Urothelium cell line (cell line): ENCODE measurements at regions not wholly inside any gene's neighbourhood (a gene's known extent, or its start where the extent isn't known, plus 50 kb on each side); places are given as distances from the start of the nearest gene placed in this dataset.
"Not testable (repeated sequence)": the region's sequence is repeated elsewhere in the genome, so short reads cannot be mapped to it uniquely, and the experiment has no call there.

ENCODE experiments used
- DNase-seq: peaks from one replicate; pipeline ENCODE4 v3.0.0; 2011; ENCODE audit warnings: low spot score, mixed read lengths
- FAIRE-seq: peaks from 2 replicates; lab custom pipeline; 2011; peaks lifted over from hg19 to GRCh38; lab: Jason Lieb, UNC

- DNase-seq (no peak), FAIRE-seq (no peak)
These were observed 121.7 kb upstream of the ZBED5 start for GRCh38 chr11:10979529-10979928.

- FAIRE-seq (no peak), DNase-seq (no peak)
These were observed 120.3 kb upstream of the ZBED5 start for GRCh38 chr11:10978198-10978597.

DNA sequence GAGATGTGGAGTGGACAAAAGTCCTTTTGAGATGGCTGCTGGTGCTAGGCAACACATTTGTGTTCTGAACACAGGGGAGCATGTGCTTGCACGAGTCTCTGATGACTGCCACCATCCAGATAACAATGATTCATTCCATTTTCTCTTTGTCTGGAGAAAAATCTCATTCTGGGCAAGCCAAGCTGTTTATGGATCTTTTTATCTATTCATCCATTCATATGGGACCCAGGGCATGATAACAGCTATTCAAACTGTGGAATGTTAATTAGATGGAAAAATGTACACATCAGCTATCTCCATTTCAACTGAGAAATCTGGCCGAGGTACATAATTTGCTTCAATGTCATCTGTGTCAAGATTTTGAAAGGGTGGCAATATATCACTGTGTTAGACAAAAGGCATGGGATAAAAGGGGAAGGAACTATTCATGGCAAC is 117.5 kb upstream of the ZBED5 start:
- DNase-seq (no peak), FAIRE-seq (no peak)

DNA sequence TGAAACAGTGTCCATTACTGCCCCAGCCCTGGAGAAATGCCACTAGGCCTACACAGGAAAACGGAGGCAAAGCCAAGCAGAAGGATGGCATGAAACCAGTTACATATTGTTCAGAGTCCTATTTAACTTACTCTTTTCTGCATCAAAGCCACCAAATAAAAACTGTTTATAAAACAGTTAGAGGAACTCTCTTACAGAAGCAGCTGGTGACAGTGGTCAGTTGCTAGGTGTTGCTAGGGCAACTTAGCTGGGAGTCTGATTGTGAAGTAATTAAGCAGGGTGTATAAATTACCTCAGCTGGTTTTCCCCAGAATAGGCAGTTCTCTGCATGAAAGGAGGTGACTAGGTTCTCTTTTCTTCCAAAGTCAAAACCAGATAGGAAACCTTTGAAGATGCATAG is 115.6 kb upstream of the ZBED5 start:
- no peak for FAIRE-seq
- no peak for DNase-seq

DNA sequence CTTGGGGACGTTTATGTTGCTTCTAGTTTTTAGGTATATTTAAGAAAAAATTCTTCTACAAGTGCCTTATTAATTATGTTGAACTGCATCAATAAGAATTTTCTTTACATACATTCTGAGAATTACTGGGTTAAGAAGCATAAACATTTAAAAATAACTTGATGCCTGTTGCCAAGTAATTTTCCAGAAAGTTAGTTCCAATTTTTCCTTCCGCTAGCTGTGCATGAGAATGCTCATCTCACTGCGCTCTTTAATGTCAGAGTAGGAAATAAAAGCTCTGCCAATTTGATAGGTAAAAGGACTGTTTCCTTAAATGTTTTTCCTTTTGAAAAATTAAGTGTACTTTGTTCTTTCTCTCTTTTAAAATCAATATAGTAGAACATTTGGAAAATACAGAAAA is 113.1 kb upstream of the ZBED5 start:
- DNase-seq (no peak), FAIRE-seq (no peak)

GRCh38 chr11:10969387-10969786 is 111.5 kb upstream of the ZBED5 start:
- DNase-seq (no peak), FAIRE-seq (no peak)

DNA sequence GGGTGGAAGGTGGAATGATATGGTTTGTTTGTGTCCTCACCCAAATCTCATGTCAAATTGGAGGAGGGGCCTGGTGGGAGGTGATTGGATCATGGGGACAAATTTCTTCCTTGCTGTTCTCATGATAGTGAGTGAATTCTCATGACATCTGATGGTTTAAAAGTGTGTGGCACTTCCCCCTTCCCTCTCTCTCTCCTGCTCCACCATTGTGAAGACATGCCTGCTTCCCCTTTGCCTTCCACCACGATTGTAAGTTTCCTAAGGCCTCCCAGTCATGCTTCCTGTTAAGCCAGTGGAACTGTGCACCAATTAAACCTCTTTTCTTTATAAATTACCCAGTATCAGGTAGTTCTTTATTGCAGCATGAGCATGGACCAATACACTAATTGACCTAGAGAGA is 99.0 kb upstream of the ZBED5 start:
- not testable (repeated sequence) for FAIRE-seq, DNase-seq

DNA sequence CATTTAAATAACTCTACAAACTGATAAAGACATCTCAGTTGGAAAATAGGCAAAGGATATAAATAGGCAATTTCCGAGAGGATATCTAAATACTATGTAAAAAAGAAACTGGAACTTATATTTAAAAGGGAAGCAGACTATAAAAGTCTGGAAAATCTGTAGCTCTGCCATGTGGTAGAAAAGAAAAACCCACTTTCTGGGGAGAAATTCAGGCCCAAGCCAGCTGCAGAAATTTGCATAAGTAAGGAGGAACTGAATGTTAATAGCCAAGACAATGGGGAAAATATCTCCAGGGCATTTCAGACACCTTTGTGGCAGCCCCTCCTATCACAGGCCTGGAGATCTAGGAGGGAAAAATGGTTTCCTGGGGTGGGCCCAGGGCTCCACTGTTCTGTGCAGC is 97.8 kb upstream of the ZBED5 start:
- DNase-seq (no peak), FAIRE-seq (no peak)

GRCh38 chr11:10954184-10954583 is 96.3 kb upstream of the ZBED5 start:
- DNase-seq (no peak), FAIRE-seq (no peak)

DNA sequence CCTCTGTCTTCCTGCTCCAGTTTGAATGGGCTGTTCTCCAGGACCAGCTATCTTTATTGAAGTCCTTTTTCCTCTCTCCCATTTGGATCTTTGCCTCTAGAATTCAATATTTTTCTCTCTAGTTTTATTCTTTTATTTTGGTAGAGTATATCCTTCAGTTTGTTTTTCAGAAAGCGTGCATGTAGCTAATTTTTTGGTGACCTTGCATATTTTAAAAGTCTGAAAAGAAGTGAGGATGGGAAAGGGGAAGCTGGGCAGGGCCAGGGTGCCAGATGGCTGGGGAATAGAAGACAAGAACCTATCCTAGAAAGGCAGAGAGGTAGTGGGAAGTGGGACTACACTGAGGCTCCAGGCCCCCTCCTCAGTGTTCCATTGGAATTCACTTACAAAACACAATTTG is 95.0 kb upstream of the ZBED5 start:
- DNase-seq = no peak
- no peak for FAIRE-seq

- not testable (repeated sequence) for FAIRE-seq, DNase-seq
These were observed 90.1 kb upstream of the ZBED5 start for GRCh38 chr11:10947935-10948334.

DNA sequence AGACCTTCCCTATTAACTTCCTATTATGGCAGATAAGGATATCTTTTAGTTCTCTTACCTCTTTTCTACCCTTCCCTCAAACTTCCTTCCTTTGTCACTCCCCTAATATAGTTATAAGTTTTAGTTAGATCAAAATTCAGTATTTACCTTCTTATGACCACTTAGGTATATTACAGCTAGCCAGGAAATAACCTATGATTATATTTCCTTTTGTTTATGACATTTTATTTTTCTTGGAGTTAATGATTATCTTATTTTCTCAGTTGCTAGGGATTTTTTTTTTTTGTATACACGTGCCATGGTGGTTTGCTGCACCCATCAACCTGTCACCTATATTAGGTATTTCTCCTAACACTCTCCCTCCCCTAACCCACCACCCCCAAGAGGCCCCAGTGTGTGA is 88.2 kb upstream of the ZBED5 start:
- no peak for FAIRE-seq
- no peak for DNase-seq

DNA sequence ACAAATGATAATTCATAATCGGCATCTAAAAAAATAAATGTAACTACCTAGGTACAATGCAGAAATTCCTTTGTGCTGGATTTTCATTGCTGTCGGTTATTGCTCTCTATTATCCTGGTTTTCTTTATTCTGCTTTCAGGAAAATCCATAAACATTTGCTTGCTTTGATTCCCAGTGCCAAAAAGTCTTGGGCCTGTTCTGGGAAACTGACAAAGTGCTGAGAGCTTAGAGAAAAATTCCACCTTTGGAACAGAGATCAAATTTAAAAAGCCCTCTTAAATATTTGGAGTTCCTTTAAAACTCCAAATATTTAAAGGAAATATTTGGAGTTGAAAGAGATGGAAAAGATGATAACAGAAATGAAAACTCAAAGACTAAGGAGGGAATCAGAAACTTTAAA is 87.3 kb upstream of the ZBED5 start:
- no peak for FAIRE-seq
- no peak for DNase-seq

DNA sequence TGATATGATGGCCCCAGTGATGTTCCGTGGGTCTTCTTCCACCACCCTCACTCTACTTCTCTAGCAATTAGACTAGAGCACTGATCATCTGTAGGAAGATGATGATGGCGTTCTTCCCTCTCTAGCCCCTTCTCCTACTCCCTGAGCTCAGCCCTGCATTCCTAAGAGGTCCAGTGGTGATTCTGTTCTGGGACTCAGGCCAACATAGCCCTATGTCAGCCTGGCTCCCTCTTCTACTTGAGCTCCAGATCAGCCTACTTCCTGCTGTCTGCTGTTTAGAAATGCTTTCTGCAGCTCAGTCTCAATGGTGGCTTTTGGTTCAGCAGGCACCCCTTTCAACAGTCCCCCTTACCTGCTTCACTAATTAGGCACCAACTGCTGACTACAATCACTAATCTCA is 86.1 kb upstream of the ZBED5 start:
- FAIRE-seq (no peak), DNase-seq (no peak)

DNA sequence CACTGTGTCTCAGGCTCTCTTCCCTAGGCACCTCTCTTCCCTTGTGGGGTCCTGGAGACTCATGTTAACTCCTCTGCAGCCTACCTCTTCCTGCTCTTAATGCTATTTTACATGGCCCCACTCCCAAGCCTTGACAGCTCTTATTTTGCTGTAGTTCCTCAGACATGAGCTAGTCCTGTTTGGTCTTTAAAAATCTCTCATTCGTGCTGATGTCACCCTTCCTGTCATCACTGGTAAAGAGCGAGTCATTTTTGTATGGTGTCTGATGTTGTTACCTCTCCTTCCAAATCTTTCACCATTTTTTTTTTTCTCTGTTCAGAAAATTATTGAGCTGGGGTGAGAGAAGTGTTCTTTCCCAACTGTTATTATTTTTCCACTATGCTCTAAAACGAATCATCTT is 84.8 kb upstream of the ZBED5 start:
- FAIRE-seq (no peak), DNase-seq (no peak)

GRCh38 chr11:10941871-10942270 is 84.0 kb upstream of the ZBED5 start:
- DNase-seq = no peak
- no peak for FAIRE-seq

DNA sequence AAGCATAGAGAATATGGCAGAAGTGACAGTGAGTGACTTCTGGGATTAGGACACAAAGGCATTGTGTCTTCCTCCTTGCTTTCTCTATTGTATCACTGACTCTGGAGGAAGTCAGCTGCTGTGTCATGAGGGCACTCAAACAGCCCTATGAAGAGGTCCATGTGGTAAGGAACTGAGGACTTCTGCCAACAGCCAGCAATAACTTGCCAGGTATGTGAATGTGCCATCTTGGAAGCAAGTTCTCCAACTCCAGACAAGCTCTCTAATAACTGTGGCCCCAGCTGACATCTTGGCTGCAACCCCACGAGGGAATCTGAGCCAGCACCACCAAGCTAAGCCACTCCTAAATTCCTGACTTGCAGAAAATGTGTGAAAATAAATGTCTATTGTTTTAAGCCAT is 83.6 kb upstream of the ZBED5 start:
- FAIRE-seq (no peak), DNase-seq (no peak)

DNA sequence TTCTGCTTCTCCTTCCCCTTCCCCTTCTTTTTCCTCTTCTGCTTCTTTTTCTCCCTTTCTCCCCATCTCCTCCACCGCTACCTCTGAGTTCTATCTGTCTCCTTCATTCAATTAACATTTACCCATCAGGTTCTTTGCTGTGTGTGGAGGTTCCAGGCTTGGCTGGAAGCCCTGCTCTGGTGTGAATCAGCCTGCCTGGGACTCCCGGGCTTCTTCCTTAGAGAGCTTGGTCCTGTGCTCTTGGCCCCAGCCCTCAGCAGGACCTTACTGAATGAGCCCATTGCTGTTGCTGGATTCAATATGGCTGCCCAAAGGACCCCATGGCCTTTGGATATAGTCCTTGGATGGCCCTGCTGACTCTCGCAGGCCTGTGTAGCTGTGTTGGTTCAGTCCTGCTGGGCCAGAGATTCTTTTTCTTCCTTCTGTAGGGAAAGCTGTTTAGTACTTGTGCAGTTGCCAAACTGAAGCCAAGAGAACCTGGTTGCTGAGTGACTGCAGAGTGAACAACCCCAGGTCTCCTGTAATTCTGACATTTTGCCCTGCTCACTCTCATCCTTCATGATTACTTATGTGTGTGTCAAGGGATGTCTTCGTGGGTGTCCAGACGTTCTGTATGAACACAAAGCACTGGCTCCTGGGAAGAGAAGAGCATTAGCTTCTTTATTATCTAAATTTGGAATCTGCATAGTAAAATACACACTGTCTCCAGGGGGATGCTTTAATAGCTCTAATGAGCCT is 81.0 kb upstream of the ZBED5 start:
- FAIRE-seq (no peak), DNase-seq (no peak)

DNA sequence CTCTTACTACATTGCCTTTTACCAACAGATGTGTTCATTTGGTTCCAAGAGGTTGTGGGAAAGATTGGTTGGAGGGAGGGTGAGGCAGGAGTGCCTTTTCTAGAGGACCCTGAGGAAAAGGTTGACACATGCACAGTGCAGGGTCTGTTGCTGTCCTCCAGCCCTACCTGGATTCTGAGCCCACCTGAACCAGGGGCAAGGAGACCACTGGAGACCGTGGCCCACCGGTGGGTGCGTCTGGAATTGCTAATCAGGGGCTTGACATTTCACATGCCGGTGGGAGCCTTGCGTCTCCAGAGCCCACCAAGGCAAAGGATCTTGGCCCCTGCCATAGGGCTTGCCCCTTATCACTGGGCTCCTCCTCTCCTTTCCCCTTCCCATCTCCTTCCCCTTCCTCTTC is 80.4 kb upstream of the ZBED5 start:
- DNase-seq = no peak
- FAIRE-seq = no peak

GRCh38 chr11:10937385-10937771 is 79.5 kb upstream of the ZBED5 start:
- no peak for DNase-seq
- FAIRE-seq = no peak

DNA sequence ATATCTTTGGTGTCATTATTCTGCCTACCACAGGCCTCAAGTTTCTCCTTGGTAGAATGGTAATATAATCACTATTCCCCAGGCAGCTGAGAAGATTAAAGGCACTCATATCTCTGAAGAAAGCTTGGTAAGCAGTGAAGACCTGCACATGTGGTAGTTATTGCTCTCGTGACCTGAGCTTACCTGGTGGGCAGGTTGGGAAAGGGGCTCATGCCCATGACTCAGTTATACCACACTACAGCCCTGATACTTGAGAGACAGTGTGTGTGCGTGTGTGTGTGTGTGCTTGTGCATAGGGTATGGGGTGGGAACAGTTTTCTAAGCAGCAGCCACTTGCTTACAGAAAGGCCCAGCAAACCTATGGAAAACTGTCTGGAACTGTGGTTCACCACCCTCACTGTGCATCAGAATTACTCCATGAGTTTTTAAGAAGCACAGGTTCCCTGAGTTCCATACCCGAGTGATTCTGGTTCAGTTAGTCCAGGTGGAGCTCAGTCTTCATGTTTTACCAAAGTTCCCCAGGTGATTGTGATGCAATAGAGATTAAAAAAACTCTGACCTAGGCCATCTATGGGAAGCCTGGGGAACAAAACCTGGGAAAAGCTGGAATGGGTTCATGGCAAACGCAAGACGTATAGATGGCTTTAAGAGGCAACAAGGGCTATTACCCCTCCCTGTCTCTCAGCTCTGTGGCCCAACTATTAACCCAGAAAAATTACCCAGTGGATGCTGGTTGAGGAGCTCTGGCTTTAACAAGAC is 79.0 kb upstream of the ZBED5 start:
- DNase-seq = no peak

DNA sequence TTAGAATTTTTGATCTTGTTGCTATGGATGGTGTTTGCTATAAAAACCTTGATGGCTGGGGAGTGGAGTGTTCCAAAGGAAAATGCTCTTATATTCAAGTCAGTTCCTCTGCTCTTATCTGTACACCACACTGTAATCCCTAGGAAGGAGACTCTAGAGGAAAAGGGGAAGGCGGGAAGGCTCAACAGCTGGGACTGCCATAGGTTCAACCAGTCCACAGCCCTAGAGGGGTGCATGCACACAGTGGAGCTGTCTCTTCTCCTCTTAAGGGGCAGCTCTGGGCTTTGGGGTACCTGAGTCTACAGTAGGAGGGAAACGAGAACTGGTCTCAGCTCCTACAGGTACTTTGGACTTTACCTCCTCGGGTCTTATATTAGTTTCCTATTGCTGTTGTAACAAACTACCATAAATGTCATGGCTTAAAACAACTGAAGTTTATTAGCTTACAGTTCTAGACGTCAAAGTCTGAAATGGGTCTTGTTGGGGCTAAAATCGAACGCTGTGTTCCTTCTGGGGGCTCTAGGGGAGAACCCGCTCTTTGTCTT is 77.2 kb upstream of the ZBED5 start:
- FAIRE-seq (no peak), DNase-seq (no peak)

More for the DNA sequence above, 79.0 kb upstream of the ZBED5 start:
- no peak for FAIRE-seq
